CD4-positive, CD25-positive, alpha-beta regulatory T cell (primary cell): ENCODE measurements at regions not wholly inside any gene's neighbourhood (a gene's known extent, or its start where the extent isn't known, plus 50 kb on each side); places are given as distances from the start of the nearest gene placed in this dataset.

Experiments
- ATAC-seq, 2 donors: fragments of 150-1000 bp; cut with Tn5 transposase; one replicate each; pipeline ENCODE4 v1.10.0; 2021; ENCODE audit warnings: low read depth in 2 of 2, moderate number of reproducible peaks in 2 of 2, moderate library complexity in 1 of 2
- DNase-seq, 3 donors: peaks; one replicate each; pipeline versions ENCODE4 v3.0.0 to v3.0.0-alpha.2; 2012 to 2022; ENCODE audit warnings: mixed read lengths in 1 of 3
- H3K27ac ChIP-seq: one replicate; pipeline ENCODE4 v1.7.0; 2013; ENCODE audit warnings: mild to moderate bottlenecking, low read length; ENCODE audit not compliant: insufficient read depth, poor library complexity, severe bottlenecking
- H3K27me3 ChIP-seq: one replicate; pipeline ENCODE4 v1.7.0; 2013; ENCODE audit warnings: low read length; ENCODE audit not compliant: control insufficient read depth, insufficient read depth
- H3K36me3 ChIP-seq: one replicate; pipeline ENCODE4 v1.7.0; 2013; ENCODE audit warnings: mild to moderate bottlenecking, low read length, moderate library complexity; ENCODE audit not compliant: control insufficient read depth, insufficient read depth
- H3K4me1 ChIP-seq: 2 replicates; pipeline ENCODE4 v1.7.0; 2013; ENCODE audit warnings: mild to moderate bottlenecking, low read length; ENCODE audit not compliant: insufficient read depth, control insufficient read depth, poor library complexity, severe bottlenecking
- H3K4me3 ChIP-seq: one replicate; pipeline ENCODE4 v1.7.0; 2013; ENCODE audit warnings: low read depth, mild to moderate bottlenecking, low read length, moderate library complexity
- H3K9me3 ChIP-seq, 2 experiments: 1 replicate in 1 of 2; 2 replicates in 1 of 2; pipeline ENCODE4 v1.7.0; 2013; ENCODE audit warnings: low read length in 2 of 2, mild to moderate bottlenecking in 1 of 2, moderate library complexity in 1 of 2; ENCODE audit not compliant: control insufficient read depth in 2 of 2
- H3K27ac Mint-ChIP-seq, 3 donors: one replicate each; pipeline ENCODE4 v1.8.0; 2020 to 2022; ENCODE audit warnings: mild to moderate bottlenecking in 3 of 3, mixed read lengths in 3 of 3, moderate library complexity in 2 of 3
- H3K27me3 Mint-ChIP-seq: one replicate; pipeline ENCODE4 v1.8.0; 2022; ENCODE audit warnings: mild to moderate bottlenecking, mixed read lengths
- H3K36me3 Mint-ChIP-seq: one replicate; pipeline ENCODE4 v1.8.0; 2020; ENCODE audit warnings: mixed read lengths
- H3K4me1 Mint-ChIP-seq, 4 donors: one replicate each; pipeline ENCODE4 v1.8.0; 2020 to 2022; ENCODE audit warnings: mixed read lengths in 4 of 4, mild to moderate bottlenecking in 1 of 4
- H3K4me3 Mint-ChIP-seq, 4 donors: one replicate each; pipeline ENCODE4 v1.8.0; 2020 to 2022; ENCODE audit warnings: mild to moderate bottlenecking in 4 of 4, mixed read lengths in 4 of 4, moderate library complexity in 3 of 4
- H3K9me3 Mint-ChIP-seq, 7 donors: one replicate each; pipeline ENCODE4 v1.8.0; 2020 to 2022; ENCODE audit warnings: mixed read lengths in 7 of 7, mild to moderate bottlenecking in 3 of 7, moderate library complexity in 2 of 7

DNA sequence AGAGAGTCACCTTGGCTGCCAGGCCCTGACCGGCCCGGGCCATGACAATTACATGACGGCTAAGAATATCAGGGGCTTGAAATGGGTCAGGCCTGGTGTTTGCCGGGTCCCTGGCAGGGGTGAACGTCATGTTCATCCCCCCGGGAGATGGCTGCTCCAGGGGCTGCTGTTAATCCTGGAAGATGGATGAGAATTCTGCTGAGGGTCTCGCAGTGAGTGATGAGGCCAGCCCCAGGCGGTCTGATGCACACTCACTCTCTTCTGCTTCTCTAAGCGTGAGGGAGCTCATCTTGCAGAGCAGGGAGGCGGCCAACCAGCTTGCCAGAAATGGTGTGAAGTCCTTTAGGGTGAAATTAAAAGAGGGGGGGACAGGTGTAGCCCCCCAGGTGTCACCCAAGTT lies 101.3 kb upstream of the ANO1 start:
- Mint-ChIP-seq H3K27me3 (peaks cover 4% of the 10 kb centered on the region), H3K27ac (no peak overlapping the region), H3K4me3 (no peak overlapping the region), H3K36me3 (no peaks in the 10 kb centered on the region), H3K4me1 (peaks cover 0 to 6% (median 0%) of the 10 kb centered on the region in 4 donors), H3K9me3 (peaks cover 0 to 4% (median 0%) of the 10 kb centered on the region in 7 donors)
- Histone ChIP-seq H3K4me1 (no peaks in the 10 kb centered on the region), H3K36me3 (no peaks in the 10 kb centered on the region), H3K4me3 (no peak overlapping the region), H3K27me3 (no peaks in the 10 kb centered on the region), H3K27ac (no peak overlapping the region), H3K9me3 (no peaks in the 10 kb centered on the region)
- no peak for DNase-seq
- ATAC-seq: no peak

GRCh38 chr11:69977951-69978350 lies 100.2 kb upstream of the ANO1 start:
- Histone ChIP-seq H3K36me3 (no peaks in the 10 kb centered on the region), H3K27me3 (no peaks in the 10 kb centered on the region), H3K4me1 (no peaks in the 10 kb centered on the region), H3K9me3 (no peaks in the 10 kb centered on the region), H3K27ac (no peak overlapping the region), H3K4me3 (no peak overlapping the region)
- no peak for ATAC-seq
- no peaks in the 10 kb centered on the region for H3K4me1 Mint-ChIP-seq
- peaks cover 4% of the 10 kb centered on the region for H3K27me3 Mint-ChIP-seq
- DNase-seq: no peak
- no peak overlapping the region for H3K27ac Mint-ChIP-seq
- H3K9me3 Mint-ChIP-seq: peaks cover 0 to 5% (median 0%) of the 10 kb centered on the region in 7 donors
- no peaks in the 10 kb centered on the region for H3K36me3 Mint-ChIP-seq
- no peak overlapping the region for H3K4me3 Mint-ChIP-seq

GRCh38 chr11:69978841-69979614 lies 99.1 kb upstream of the ANO1 start:
- DNase-seq (no peak), ATAC-seq (no peak)
- Mint-ChIP-seq H3K9me3 (peaks cover 0 to 5% (median 0%) of the 10 kb centered on the region in 7 donors), H3K36me3 (no peaks in the 10 kb centered on the region), H3K4me1 (peaks cover 0 to 3% (median 0%) of the 10 kb centered on the region in 4 donors), H3K4me3 (no peak overlapping the region), H3K27ac (no peak overlapping the region), H3K27me3 (peaks cover 8% of the 10 kb centered on the region)
- H3K36me3 ChIP-seq: no peaks in the 10 kb centered on the region
- H3K9me3 ChIP-seq: no peaks in the 10 kb centered on the region
- H3K27me3 ChIP-seq: no peaks in the 10 kb centered on the region
- no peak overlapping the region for H3K27ac ChIP-seq
- H3K4me1 ChIP-seq: no peaks in the 10 kb centered on the region
- no peak overlapping the region for H3K4me3 ChIP-seq

GRCh38 chr11:69979632-69980031 lies 98.5 kb upstream of the ANO1 start:
- no peak overlapping the region for H3K27ac Mint-ChIP-seq
- H3K4me3 Mint-ChIP-seq: no peak overlapping the region
- peaks cover 0 to 3% (median 0%) of the 10 kb centered on the region in 7 donors for H3K9me3 Mint-ChIP-seq
- no peak overlapping the region for H3K4me3 ChIP-seq
- DNase-seq (no peak), ATAC-seq (no peak)
- H3K27me3 Mint-ChIP-seq: peaks cover 14% of the 10 kb centered on the region
- H3K36me3 Mint-ChIP-seq: no peaks in the 10 kb centered on the region
- H3K27me3 ChIP-seq: no peaks in the 10 kb centered on the region
- peaks cover 0 to 5% (median 0%) of the 10 kb centered on the region in 4 donors for H3K4me1 Mint-ChIP-seq
- no peak overlapping the region for H3K27ac ChIP-seq
- no peaks in the 10 kb centered on the region for H3K36me3 ChIP-seq
- H3K9me3 ChIP-seq: no peaks in the 10 kb centered on the region
- H3K4me1 ChIP-seq: no peaks in the 10 kb centered on the region

- Mint-ChIP-seq H3K4me1 (peaks cover 0 to 5% (median 0%) of the 10 kb centered on the region in 4 donors), H3K27me3 (peaks cover 20% of the 10 kb centered on the region), H3K9me3 (peaks cover 0 to 3% (median 0%) of the 10 kb centered on the region in 7 donors), H3K27ac (no peak overlapping the region), H3K36me3 (no peaks in the 10 kb centered on the region), H3K4me3 (no peak overlapping the region)
- Histone ChIP-seq H3K4me3 (no peak overlapping the region), H3K27ac (no peak overlapping the region), H3K9me3 (no peaks in the 10 kb centered on the region), H3K36me3 (no peaks in the 10 kb centered on the region), H3K4me1 (no peaks in the 10 kb centered on the region), H3K27me3 (no peaks in the 10 kb centered on the region)
- no peak for DNase-seq
- ATAC-seq: no peak
Observed at GRCh38 chr11:69981119-69981784, 96.9 kb upstream of the ANO1 start.

DNA sequence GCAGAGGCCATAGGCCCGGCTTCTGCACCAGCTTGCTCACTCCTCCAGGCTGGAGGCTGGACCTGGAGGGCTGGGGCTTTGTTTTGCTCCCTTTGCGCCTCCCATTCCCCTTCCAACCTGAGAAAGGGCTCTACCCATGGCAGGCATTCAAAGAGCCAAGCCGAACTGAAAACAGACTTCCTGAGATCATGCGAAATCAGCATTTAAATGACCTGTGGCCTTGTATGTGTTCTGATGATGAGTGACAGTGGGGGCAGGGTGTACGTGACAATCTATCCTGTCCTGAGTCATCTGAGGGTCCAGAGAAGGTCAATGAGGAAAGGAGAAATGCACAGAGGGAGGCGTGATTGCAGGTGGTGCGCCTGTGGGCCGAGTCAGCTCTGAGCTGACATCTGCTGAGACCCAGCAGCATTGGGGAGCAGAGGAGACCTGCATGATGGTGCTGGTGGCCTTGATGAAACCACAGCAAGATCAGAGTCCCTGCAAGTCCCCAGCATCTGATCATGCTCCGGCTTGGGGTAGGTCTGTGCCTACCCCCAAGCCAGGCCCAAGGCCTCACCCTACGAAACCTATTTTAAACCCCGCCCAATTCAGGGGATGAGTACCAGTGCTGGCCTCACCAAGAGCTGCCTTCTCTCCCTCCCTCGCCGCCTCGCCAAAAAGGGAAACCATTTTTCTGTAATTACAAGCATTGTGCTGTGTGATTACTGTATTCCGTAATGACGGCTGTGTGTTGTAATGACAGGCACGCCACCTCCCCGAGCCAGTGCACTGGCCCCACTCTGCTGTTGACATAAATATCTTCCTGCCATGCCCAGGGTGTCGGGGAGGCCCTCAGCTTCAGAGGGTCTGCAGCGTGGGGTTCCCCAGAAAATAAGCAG lies 95.2 kb upstream of the ANO1 start:
- Mint-ChIP-seq H3K9me3 (peaks cover 0 to 3% (median 0%) of the 10 kb centered on the region in 7 donors), H3K36me3 (no peaks in the 10 kb centered on the region), H3K27ac (no peak overlapping the region), H3K4me1 (peaks cover 0 to 5% (median 0%) of the 10 kb centered on the region in 4 donors), H3K27me3 (peaks cover 35% of the 10 kb centered on the region), H3K4me3 (no peak overlapping the region)
- no peaks in the 10 kb centered on the region for H3K9me3 ChIP-seq
- no peaks in the 10 kb centered on the region for H3K4me1 ChIP-seq
- H3K27me3 ChIP-seq: peaks cover 2% of the 10 kb centered on the region
- H3K4me3 ChIP-seq: no peak overlapping the region
- no peak overlapping the region for H3K27ac ChIP-seq
- no peak for ATAC-seq
- no peaks in the 10 kb centered on the region for H3K36me3 ChIP-seq
- no peak for DNase-seq

- Mint-ChIP-seq H3K4me3 (no peak overlapping the region), H3K9me3 (peaks cover 0 to 5% (median 0%) of the 10 kb centered on the region in 7 donors), H3K4me1 (peaks cover 0 to 5% (median 0%) of the 10 kb centered on the region in 4 donors), H3K27me3 (peaks cover 41% of the 10 kb centered on the region), H3K27ac (no peak overlapping the region), H3K36me3 (no peaks in the 10 kb centered on the region)
- Histone ChIP-seq H3K4me3 (no peak overlapping the region), H3K9me3 (no peaks in the 10 kb centered on the region), H3K27ac (no peak overlapping the region), H3K36me3 (no peaks in the 10 kb centered on the region), H3K27me3 (peaks cover 2% of the 10 kb centered on the region), H3K4me1 (no peaks in the 10 kb centered on the region)
- ATAC-seq (no peak), DNase-seq (no peak)
Observed at GRCh38 chr11:69983571-69983877, 94.6 kb upstream of the ANO1 start.
